Hindlimb muscle (tissue), 1 donor: ENCODE measurements at regions not wholly inside any gene's neighbourhood (a gene's known extent, or its start where the extent isn't known, plus 50 kb on each side); places are given as distances from the start of the nearest gene placed in this dataset.

ENCODE experiments used
- DNase-seq: peaks from one replicate; pipeline ENCODE4 v3.0.0-alpha.2; 2013

- no peak for DNase-seq
Measured at GRCh38 chr3:21138085-21138484, 612.9 kb downstream of the ZNF385D start.

DNA sequence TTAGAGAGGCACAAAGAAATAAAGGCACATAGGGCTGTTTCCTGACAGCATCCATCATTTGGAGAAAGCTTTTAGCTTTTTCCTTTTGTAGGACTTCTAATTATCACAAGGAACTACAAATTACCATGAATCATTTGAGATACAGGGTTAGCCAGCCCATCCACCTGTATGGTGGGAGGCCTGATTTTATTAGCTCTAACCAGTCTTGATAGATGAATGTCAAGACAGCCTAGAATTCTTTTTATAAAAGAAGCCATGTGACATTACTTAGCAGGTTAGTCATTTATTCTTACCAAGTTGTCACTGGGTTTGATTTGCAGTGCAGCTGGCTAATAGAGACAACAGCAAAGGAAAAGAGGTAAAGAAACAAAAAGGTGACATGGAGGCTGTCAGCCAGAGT lies 618.1 kb downstream of the ZNF385D start:
- DNase-seq, result no peak

DNA sequence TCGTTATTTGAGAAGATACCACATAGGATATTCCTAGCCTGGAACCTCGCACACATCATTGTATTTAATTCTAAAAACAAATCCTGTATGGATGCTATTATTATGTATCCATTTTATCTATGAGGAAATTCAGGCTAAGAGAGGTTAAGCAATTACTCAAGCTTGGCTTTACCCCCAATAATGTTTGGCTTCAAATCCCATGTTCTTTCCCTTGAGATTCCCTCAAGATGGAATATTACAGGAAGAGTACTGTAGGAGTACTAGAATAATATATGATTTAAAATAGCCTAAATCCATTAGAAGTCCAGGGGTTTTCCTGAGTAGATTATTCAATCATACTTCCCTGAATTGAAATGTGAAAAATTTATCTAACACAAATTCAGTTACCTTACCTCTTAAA lies 630.2 kb downstream of the ZNF385D start:
- DNase-seq, result peak; percentile 5

GRCh38 chr3:21117370-21117769 lies 633.6 kb downstream of the ZNF385D start:
- DNase-seq, result no peak

GRCh38 chr3:21109056-21109455 lies 642.0 kb downstream of the ZNF385D start:
- DNase-seq, result no peak

- no peak for DNase-seq
Measured at GRCh38 chr3:21105784-21106183, 645.2 kb downstream of the ZNF385D start.

- no peak for DNase-seq
Measured at GRCh38 chr3:21100656-21101359, 650.2 kb downstream of the ZNF385D start.

GRCh38 chr3:21094686-21095085 lies 656.3 kb downstream of the ZNF385D start:
- DNase-seq, result no peak

GRCh38 chr3:21073561-21073960 lies 677.4 kb downstream of the ZNF385D start:
- DNase-seq, result no peak

DNA sequence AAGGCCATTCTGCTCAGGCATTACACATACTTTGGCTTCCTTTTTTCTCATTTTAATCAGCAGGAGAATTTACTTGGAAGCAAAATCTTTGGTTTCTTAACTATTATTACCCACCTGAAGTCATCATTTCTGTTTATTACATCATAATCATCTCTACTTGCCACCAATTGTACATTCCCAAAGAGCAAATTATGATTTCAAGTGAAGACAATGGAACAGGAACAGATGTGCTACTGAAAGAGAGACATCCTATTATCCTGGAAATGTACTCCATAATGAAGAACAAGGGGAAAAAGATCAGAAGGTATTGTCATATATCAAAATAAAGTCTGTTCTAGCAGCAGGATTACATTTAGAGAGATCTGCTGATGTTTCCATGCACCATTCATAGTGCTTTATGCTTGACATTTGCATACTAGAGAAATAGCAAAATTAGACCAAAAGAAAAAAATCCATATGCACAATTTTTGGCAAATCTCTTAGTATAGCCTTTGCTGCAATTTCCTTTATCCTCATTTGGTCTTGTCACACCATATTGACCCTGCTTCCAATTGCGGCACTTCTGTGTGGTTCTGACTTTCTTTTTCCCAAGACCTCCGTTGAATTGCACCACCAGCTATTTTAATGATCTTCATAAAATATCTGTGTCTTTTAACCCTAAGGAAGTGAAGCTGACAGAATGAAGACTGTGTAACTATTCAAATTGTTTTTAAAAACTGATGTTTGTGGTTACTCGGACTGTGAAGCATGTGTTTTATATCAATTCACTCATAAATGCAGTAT lies 683.8 kb downstream of the ZNF385D start:
- DNase-seq, result no peak

DNA sequence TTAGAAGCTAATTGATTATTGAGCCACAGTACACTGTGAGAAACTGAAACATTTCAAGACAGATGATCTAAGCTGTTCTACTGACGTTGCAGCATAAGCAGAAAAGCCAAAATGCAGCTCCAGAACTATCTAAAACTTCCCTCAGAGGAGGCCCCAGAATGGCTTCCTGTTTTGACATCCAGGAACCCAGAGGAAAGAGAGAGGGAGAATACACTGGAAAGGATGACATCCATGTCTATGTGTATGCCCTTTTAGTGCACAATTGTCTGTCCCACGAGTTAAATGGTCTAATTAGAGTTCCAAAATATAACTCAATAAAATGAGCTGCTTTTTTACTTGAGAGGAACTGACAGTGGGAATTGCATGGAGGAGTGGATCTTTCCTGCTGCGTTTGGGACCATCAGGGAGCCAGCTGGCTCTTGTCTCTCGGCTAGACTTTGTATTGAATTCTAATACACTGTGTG lies 688.1 kb downstream of the ZNF385D start:
- peak; percentile 79 for DNase-seq

- DNase-seq, result peak; percentile 54
Measured at GRCh38 chr3:21059404-21059803, 691.6 kb downstream of the ZNF385D start.

- DNase-seq, result no peak
Measured at GRCh38 chr3:21056293-21056692, 694.7 kb downstream of the ZNF385D start.

DNA sequence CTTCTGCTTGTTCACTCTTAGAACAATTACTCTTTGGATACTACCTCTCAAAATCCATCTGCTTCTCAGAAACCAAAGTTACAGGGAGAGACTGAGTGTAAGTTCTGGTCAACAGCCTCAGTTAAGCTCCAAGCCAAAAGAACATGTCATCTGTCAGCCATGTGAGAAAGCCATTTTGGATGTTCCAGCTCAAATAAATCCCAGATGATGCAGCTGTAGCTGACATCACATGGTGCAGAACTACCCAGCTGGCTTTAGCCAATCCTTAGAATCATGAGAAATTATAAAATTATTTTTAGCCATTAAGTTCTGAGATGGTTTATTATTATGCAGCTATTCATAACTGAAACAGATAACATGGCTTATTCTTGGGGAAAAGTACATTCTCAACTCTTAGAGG lies 696.0 kb downstream of the ZNF385D start:
- peak; percentile 69 for DNase-seq

DNA sequence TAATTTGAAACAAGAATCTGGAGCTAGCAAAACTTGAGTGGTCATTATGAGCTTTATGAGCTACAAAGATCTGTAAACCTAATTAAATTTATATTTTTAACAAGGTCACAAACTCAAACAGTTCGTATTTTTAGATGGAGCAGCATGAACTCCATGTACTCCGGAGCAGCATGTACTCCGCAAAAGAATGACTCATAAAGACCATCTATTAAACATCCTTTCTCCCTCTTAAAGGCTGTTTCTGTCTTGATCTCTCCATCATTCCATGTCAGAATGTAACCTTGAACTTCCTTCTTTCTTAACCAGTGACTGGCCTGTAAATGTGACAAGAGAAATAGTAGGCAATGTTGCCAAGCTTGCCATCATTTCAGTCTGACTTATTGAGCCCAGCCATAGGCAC lies 696.9 kb downstream of the ZNF385D start:
- DNase-seq, result no peak

DNA sequence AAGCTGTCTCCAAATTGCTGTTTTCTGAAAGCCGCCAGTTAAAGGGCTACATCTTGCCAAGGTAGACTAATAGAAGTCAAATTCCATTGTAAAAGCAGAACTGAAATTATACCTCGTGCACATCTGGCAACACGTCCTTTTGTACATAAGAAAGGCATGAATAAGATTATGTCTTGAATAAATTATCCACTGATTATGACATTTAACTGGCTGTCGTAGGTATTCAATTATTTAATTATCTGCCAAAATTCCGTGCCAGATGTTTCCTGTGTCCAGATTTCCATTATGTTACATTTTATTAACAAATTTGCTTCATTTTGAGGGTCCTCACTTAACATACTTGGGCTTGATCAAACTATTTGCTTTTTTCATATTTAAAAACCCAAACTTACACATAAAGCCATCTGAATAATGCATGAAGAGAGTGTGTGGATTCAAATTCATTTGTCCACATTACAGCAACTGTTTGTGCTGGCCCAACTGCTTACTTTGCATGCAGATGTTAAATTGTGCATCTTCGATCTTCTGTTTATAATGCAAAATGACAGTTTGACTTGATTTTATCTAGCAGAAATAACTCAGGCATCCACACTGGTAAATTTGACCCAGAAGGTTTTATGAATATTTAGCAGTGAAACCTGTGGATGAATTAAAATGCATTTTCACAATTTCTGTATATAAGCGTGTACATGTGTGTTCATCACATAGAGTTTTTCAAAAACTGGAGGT lies 701.5 kb downstream of the ZNF385D start:
- no peak for DNase-seq

- DNase-seq, result no peak
Measured at GRCh38 chr3:21043139-21043538, 707.9 kb downstream of the ZNF385D start.

GRCh38 chr3:21042184-21042583 lies 708.8 kb downstream of the ZNF385D start:
- DNase-seq, result no peak

GRCh38 chr3:21041621-21042020 lies 709.4 kb downstream of the ZNF385D start:
- no peak for DNase-seq

DNA sequence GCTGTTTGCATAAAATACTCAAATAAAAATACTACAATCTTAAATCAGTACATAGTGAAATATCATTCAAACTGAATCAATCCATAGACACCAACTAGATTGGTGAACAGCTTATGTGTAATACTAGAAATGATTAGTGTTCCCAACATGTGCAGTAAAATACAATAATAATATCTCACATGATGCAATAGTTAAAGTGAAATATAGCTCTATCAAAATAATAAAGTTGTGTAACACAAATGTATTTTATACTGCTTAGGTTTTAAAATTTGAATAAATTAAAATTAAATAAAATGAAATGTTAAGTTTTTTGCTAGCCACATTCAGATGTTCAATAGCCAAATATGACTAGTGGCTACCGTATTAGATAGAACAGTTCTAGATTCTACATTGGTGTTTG lies 714.1 kb downstream of the ZNF385D start:
- DNase-seq, result no peak

- DNase-seq, result no peak
Measured at GRCh38 chr3:21028412-21028811, 722.6 kb downstream of the ZNF385D start.

GRCh38 chr3:21024563-21024962 lies 726.4 kb downstream of the ZNF385D start:
- no peak for DNase-seq

DNA sequence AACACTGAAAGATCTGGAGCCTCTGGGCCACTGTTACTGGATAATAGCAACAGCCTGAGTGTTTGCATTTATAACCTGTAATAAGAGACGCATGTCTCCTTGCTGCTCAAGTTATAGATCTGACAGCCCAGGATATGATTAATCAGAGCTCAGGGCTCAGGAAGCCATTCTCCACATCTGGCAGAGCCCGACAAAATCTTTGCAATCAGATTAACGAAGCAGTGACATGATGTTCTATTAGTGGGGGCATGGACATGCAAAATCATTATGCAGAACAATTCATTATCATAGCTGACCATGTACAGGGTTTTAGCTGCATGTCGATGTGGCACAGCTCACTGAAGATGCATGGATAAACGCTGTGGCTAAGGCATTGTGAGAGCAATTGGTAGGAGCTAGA lies 730.3 kb downstream of the ZNF385D start:
- DNase-seq, result no peak
